GM12878 (cell line): ENCODE measurements at regions not wholly inside any gene's neighbourhood (a gene's known extent, or its start where the extent isn't known, plus 50 kb on each side); places are given as distances from the start of the nearest gene placed in this dataset.

Experiments used
- CEBPZ ChIP-seq: fragments of 150-350 bp; IDR thresholded peaks from 2 replicates; pipeline ENCODE4 v1.6.1; 2016; ENCODE audit warnings: low read depth, low read length
- E2F8 ChIP-seq: fragments of 450-650 bp; IDR thresholded peaks from 2 replicates; pipeline ENCODE4 v1.6.1; 2018; ENCODE audit warnings: mild to moderate bottlenecking, low read depth, moderate library complexity; ENCODE audit not compliant: partially characterized antibody
- E4F1 ChIP-seq: fragments of 450-650 bp; IDR thresholded peaks from 2 replicates; pipeline ENCODE4 v1.6.1; 2018; ENCODE audit warnings: borderline replicate concordance, mild to moderate bottlenecking; ENCODE audit not compliant: partially characterized antibody
- MYC ChIP-seq: IDR thresholded peaks from 2 replicates; pipeline ENCODE4 v1.6.1; 2011; ENCODE audit warnings: mild to moderate bottlenecking, low read length, moderate library complexity, inconsistent platforms; ENCODE audit not compliant: insufficient read depth, insufficient replicate concordance, insufficient read length, severe bottlenecking
- SP1 ChIP-seq: IDR thresholded peaks from one replicate; pipeline ENCODE4 v1.6.1; 2011; ENCODE audit warnings: low read depth, low read length
- SUZ12 ChIP-seq: fragments of 200-600 bp; sonication (generic); IDR thresholded peaks from one replicate; pipeline ENCODE4 v1.6.1; 2018; ENCODE audit warnings: antibody characterized with exemption, mild to moderate bottlenecking; ENCODE audit not compliant: unreplicated experiment
- TARDBP ChIP-seq: IDR thresholded peaks from 2 replicates; pipeline ENCODE4 v1.6.1; 2016; ENCODE audit warnings: borderline replicate concordance
- USF2 ChIP-seq: IDR thresholded peaks from 2 replicates; pipeline ENCODE4 v1.6.1; 2011; ENCODE audit warnings: low read depth, low read length, improper control_type of control experiment, borderline replicate concordance

GRCh38 chr18:10242936-10243680, 211.3 kb upstream of the APCDD1 start (continued):
- no peak for TF ChIP-seq E2F8
- no peak for TF ChIP-seq TARDBP
- no peak for TF ChIP-seq SUZ12
- no peak for TF ChIP-seq SP1
- no peak for TF ChIP-seq E4F1
- no peak for TF ChIP-seq MYC
- no peak for TF ChIP-seq CEBPZ
- TF ChIP-seq USF2, result no peak
- TF ChIP-seq, all 136 proteins: peak for 0
